ENCODE measurements at regions not wholly inside any gene's neighbourhood (a gene's known extent, or its start where the extent isn't known, plus 50 kb on each side); places are given as distances from the start of the nearest gene placed in this dataset.

GRCh38 chr4:69039071-69039470 is 57.2 kb upstream of the UGT2B7 start:
- no peak for TF ChIP-seq POLR2A (IDR thresholded peaks at IDR 0.05)
- TF ChIP-seq CTCF (IDR thresholded peaks at IDR 0.05), result no peak
